HG02943 (cell line): ENCODE measurements at regions not wholly inside any gene's neighbourhood (a gene's known extent, or its start where the extent isn't known, plus 50 kb on each side); places are given as distances from the start of the nearest gene placed in this dataset.
"Not testable (repeated sequence)": the region's sequence is repeated elsewhere in the genome, so short reads cannot be mapped to it uniquely, and the experiment has no call there.

ENCODE experiments used
- ATAC-seq: cut with Tn5 transposase; IDR thresholded peaks from one replicate; pipeline ENCODE4 v1.9.1; 2021; ENCODE audit warnings: mild to moderate bottlenecking, low read depth, moderate library complexity; ENCODE audit not compliant: unreplicated experiment

DNA sequence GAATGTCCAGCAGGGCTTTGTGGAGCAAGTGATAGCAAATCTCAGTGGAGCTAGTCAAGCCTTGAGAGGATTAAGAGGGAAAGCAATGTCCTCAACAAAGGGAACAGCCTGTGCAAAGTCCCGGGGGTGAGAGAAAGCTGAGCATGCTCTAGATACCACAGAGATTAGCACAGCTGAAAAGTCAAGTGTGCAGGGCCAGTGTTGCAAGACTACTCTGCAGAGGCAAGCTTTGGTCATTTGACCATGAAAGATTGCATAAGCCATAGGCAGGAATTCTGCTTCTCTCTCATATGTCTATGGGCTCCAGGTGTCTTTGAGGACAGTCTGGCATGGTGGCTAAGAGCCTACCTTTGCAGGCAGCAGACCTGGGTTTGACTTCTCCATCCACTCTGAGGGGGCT is 181.0 kb upstream of the JUN start:
- ATAC-seq = no peak

DNA sequence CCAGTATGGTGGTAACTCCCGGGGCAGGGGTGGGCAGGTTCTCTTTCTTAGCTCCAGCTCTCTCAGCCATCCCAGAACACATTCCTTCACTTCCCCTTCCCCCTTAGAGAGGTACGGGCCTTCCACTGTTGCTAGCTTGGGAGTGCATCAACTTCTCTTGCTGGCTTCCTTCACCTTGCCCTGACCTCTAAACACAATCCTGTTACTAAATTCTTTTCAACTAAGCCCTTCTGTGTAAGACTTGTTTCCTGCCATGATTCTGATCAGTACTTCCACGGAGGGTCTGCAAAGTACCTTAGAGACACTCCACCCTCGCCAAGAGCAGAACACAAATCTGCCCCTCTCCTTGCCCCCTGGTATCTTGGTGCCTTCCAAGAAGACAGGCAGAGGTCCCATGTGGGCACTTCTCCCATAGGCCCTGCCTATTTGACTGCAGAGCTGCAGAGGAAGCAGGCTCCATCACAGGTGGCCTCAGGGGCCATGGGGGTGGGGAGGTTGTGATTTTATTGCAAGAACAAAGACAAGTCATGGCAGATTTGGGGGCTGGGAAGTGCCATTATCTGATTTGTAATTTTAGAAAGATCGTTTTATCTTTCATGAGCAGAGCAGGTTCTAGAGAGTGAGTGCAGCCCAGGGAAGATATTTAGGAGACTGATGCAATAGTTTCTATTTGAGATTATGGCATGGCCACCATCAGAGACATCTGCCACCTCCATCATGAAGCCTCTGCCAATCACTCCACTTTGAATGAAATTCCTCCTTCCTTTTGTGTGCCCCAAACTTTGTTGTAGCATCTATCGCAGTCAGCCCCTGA is 182.5 kb upstream of the JUN start:
- no peak for ATAC-seq

DNA sequence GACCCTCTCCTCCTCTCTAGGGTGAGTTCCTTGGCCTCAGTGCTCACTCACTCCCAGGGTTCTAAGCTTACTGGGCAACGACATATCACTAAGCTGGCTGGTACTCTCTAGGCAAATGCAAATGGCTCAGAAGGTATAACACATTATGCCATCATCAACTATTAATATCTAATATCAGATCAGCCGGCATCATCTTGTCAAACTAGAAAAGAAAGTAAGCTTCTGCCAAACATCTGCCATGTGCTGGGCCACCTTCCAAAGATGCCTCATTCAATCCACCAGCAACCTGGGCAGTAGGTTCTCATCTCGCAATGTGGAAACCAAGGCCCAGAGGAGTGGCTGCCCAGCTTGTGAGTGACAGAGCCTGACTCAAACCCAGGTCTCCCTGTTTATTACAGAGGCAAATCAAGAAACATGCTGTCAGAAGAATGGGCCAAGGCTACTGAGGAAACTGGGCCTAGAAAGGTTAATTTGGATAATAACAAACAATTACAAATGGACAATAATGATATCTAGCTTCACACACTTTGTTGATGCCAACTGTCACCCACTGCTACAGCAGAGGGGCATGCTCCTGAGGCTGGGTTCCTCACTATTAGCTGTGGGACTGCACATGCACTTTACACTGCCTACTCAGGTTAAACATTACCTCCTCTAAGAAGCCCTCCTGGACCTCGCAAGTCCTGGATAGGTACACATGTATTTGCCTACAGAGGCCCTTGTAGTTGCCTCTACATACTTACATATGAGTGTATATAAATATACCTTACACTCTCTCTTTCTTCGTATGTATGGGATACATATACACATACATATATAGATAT is 183.3 kb upstream of the JUN start:
- ATAC-seq = no peak

DNA sequence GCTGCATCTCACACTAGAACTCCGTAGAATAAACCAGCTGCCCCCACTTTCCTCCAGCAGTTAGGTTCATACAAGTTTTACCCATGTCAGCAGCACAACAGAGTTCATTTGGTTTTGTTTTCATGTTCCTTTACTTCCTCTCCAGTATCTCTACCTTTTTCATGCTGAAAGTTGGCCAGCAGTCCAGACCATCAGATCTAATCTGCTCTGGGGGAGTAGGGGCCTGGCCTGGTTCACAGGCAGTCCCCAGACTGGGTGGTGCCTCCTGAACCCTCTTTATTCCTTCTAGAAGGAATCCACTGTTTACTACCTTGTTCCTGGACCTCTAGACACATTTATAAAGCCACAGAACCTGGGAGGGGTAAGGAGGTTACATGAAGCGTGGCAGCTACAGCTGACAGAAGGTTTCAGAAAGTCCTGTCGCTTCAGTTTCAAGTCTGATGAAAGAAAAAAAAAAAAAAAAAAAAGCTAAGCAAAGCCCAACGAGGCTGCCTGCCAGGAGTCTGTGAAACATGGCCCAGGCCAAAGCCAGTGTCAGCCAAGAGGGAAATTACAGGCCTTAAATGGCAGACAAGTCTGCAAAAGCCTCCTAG is 184.6 kb upstream of the JUN start:
- peak; percentile 80 for ATAC-seq

DNA sequence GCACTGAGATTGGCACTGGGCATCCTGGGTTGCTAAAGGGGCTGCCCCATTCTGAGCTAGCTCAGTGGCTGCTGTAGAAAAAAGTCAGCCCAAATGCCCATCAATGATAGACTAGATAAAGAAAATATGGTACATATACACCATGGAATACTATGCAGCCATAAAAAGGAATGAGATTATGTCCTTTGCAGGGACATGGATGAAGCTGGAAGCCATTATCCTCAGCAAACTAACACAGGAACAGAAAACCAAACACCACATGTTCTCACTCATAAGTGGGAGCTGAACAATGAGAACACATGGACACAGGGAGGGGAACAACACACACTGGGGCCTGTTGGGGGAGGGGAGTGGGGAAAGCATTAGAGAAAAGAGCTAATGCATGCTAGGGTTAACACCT is 185.3 kb upstream of the JUN start:
- not testable (repeated sequence) for ATAC-seq

DNA sequence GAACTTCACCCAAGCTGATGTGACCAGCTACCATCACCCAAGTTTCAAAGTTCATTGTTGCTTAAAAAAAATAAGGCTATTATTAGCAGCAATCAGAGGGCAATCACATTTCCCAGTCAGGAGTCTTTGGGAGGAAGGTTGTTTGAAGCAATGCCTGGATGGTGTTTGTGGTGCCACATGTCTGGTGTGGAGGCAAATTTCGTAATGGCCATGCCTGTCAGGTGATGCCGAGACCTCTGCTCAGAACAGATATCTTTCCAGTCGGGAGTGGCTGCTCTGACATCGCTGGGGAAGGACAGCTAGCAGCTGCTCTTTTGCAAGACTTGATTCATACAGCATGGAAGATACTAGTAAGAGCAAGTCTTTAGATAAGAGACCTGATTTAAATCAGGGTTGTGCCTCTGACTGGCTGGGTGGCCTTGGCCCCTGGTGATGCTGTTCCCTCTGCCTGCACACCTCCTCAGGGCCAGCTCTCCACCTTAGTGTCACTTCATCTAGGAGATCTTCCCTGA is 187.8 kb upstream of the JUN start:
- no peak for ATAC-seq

DNA sequence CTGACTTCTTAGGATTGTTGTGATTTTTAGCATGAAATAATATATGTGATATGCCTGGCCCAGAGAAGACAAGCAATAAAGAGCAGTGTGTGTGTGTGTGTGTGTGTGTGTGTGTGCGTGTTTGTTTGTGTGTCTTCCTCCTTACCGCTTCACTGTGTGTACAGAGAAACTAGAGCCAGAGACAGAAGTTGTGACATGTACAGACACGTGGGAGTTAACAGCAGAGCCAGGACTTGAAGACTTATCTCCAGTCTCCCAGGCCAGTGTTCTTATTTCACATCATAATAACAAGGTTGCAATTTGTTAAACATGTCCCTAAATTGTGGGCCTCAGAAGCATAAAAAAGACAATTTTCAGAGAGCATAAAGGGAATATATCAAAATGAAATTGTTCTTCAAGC is 192.0 kb upstream of the JUN start:
- no peak for ATAC-seq

DNA sequence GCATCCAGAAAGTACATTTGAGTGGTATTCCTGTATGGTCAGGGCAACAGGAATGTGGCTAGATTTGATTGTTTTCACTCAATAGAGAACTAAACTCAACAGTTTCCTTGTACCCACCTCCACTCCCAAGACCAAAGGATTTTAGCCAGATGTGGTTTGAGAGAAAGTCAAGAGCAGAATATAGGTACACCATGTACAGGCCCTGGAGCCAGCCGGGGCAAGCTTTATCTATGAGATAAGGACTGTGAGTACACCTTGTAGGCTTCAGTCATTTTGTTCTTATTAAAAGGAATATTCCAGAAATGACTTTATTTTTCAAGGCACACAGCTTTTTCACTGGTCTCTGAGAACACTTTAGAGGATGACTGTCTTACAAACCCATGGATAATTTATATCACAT is 192.4 kb upstream of the JUN start:
- no peak for ATAC-seq

DNA sequence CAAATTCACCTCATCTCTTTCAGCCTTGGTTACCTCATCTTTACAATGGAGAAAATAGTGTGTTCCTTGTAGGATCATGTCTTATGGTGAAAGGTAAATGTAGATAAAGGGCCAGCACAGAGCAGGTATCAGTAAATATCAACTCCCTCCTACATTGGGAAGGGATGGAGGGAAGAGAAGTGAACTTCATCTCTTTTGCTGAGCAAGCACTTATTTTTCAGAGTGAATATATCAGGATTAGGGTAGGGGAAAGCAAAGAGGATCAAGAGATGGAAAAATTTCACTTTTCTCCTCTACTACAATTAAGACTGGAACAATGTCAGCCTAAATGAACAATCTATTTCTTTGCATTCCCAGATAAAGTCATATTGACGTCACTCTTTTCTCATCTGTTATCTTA is 193.8 kb upstream of the JUN start:
- ATAC-seq = no peak

DNA sequence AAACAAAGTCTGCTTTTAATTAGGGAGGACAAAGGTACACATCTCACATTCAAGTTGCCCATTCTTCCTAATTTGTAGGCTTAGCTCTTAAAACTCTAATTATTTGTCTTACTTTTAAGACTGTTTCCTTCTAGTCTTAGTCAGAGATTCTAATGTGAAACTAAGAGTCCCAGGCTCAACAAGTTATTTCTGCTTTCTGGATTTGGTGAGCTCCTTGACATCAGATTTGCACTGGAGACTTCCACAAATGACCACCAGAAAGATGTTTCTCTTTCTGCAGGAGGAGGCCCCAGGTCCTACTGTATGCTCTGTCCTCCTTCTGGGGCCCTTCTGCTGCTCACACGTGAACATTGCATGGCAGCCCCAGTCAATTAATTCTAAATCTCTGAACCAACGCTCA is 194.2 kb upstream of the JUN start:
- no peak for ATAC-seq

DNA sequence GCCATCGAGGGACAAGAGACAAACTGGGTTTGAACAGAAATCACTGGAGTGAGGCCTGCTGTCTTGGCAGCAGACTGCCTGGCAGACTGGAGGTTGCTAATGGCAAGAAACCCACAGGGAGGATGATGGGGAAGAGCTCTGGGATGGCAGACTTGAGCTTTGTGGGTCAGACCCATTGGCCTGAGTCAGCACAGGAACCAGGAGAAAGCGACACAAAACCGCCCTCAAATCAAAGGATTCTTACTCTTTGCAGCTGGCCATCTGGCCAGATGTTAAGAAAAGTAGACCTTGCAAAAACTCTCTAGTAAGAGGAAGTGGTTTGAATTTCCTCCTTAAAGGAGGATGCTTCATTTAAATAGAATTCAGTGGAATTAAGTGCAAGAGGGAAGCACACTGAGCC is 195.2 kb upstream of the JUN start:
- ATAC-seq = no peak

DNA sequence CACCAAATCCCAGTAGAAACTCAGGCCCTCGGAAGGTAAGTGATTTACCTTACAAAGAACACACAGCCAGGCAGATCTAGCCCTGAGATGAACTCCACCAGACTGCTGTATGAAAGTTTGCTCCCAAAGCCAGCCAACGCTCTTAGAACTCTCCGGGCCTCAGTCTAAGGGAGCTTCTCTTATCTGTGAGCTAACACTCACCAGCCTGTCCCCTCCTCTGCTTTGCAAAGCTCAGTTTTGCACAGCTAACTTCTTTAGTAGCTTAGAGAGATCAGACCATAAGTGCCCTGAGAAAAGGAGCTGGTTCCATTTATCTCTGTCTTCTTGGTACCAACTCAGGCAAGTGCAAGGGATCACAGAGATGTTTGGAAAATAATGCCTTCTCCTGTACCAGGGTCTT is 195.8 kb upstream of the JUN start:
- ATAC-seq = no peak

DNA sequence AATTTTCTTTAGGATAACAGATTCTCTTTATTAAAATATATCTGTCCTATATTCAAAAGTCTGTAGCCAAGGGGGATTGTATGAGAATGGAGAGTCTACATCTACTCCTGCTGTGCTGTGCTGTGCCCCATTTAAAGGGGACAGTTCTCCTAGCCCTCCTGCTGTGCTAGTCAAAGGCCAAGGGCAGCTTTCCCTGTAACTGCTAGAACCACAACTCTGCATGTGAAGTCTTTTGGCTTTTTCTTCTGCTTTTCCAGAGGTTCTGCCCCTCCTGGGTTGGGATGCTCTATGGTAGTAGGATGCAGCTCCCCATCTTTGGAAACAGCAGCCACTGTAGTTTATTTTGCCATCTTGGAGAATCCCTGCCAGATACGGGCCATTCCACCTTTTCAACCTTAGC is 197.5 kb upstream of the JUN start:
- no peak for ATAC-seq

DNA sequence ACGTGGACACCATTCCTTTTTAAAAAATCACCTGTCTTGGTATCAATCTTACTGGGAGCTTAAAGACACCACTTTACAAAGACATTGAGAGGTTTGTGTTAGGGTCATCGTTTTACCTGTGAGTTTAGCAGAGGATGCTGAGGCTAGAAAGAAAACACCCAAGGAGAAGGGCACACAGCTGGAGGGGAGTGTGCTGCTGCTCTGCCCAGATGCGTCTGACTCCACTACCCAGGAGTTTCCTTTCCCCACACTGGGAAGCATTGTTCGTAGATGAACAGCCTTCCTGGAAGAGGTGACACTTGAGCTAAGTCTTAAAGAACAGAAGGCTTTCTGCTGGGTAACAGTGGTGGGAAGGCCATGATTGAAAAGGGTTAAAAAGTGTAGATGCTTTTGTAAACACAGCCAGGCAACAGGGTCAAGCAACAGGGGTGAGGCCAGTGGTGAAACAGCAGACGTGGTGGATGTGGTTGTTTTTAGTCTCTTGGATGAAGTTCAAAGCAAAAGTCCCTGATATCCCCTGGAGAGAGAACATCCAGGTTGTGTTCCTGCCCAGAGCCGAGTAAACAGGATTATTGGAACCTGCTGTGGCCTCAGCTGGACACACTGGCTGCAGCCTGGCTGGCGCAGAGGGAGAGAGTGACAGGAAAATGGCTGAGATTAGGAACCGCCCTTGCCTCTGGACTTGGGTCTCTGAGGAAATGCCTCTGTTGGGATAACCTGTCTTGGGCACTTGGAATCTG is 198.6 kb upstream of the JUN start:
- no peak for ATAC-seq

DNA sequence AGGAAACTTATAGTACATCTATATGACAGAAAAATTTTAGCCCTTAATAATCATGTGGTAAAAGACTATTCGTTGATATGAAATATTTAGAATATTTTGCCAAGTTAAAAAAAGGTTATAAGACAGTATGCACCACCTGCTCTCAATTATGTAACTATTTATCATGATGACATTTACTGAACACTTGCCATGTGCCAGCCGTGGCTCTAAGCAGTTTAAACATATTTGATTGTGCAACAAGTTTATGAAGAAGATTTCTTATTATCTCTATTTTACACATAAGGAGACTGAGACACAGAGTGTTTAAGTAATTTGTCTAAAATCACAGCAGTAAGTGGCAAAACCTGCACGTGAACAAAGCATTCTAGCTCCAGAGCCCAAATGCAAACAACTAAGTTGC is 199.3 kb upstream of the JUN start:
- ATAC-seq = no peak

DNA sequence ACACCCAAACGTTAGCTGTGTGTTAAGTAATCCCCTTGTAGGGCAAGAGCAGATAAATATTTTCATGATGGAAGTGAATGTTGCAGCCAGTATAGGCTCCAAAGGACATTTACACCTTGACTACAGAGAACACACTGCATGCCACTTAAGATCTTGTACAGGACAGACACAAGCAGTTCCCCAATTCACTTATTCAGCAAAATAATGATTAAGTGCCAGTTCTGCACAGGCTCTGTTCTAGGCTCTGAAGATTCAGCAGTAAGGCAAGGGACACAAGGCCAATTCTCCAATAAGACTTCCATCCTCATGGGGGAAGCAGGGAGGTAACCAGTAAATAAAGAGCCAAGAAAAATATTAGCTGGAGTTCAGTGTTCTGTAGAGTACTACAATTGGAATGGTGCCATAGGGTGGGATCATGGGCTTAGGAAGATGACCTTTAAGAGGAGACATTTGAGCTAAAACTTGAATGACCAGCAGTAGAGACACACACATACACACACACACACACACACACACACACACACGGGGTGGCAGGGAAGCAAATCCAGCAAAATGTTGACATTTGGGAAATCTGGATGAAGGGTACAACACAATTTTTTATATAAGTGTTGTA is 199.9 kb upstream of the JUN start:
- ATAC-seq = no peak

DNA sequence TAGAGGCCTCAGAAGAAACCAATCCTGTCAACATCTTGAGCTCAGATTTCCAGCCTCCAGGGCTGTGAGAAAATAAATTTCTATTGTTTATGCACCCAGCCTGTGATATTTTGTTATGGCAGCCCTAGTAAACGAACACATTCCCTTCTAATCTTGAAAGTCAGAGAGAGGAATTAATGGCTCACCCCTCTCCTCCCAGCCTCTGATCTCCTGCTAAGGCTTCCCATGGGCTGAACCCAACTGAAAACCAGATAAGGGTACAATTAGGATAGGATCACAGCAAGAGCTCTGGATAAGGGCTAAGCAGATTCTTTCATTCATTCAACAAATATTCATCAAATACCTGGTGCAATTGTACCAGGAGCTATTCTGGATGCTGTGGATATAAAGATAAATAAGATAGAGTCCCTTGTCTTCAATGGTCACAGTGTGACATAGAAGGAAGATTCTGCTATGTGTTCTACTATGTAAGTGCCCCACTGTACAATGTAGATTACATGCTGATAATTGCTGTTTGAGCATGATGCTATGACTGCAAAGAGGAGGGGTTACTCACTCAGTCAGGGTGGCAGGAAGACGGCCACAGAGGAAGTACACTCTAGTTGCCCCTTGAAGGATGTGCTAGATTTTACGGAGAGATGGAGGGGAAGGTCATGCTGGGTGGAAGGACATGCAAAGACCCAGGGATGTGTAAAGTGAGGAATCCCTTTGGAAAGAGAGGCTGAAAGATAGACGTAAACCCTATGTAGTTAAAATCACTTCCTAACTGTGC is 203.3 kb upstream of the JUN start:
- ATAC-seq = no peak

DNA sequence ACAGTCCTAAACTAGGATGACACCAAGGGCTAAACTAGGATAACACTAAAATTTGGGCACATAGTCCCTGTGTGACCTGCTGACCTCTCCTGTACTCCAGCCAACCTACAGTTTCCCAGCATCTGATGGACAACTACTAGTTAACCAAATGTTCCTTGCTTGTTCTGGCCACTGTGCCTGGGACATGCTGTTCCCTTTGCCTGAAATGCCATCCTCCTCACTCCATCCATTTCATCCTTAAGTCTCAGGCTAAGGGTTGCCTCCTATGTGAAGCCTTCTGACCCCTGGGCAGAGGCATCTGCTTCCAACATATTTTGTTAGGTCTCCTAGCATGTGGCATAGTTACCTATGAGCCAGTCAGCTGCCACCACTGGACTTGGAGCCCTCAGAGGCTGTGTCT is 204.9 kb upstream of the JUN start:
- no peak for ATAC-seq

DNA sequence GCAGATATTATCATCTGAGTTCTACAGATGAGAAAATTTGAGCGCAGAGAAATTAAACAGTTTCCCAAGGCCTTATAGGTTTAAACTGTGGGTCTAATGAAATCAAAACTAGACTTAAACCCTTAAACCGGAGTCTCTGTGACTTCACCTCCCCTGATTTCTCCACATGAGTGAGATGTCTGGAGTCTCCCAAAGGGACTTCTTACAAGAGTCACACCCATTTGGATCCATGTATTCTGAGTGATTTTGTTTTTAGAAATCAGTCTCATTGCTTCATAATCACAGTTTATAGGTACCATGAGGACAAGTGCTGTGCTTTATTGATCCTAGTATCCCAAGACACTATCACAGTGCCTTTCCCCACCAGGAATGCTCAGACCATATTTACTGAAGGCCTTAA is 206.0 kb upstream of the JUN start:
- no peak for ATAC-seq

DNA sequence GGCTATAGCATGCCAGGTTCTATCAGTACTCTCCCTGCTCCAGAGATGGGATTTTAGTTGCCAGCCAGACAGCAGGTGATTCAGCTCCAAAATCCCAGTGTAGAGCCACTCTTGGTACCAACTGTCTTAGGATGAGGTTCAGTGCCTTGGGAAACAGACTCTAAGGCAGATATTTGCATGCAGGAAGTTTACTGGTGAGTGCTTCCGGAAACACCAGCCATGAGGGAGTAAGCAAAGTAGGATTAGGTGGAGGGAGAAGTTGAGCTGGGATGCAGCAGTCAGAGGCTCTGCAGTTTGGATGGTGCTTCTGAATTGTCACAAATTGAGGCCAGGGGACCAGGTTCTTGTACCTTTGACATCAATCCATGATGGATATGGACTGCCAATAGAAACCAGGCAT is 207.5 kb upstream of the JUN start:
- no peak for ATAC-seq
